ENCODE measurements at regions not wholly inside any gene's neighbourhood (a gene's known extent, or its start where the extent isn't known, plus 50 kb on each side); places are given as distances from the start of the nearest gene placed in this dataset.

- no peak for TF ChIP-seq CTCF (IDR thresholded peaks at IDR 0.05; ENCODE audit: extremely low read depth in 1 of 2, insufficient read depth in 1 of 2, low read depth in 1 of 2, low read length in 2 of 2)
- no peak for TF ChIP-seq GATA2 (IDR thresholded peaks at IDR 0.05; ENCODE audit: insufficient read depth, insufficient read length, low read depth, low read length)
- TF ChIP-seq MAX (IDR thresholded peaks at IDR 0.05; ENCODE audit: insufficient read depth, insufficient read length) = no peak
- TF ChIP-seq POLR2AphosphoS5 (IDR thresholded peaks at IDR 0.05; ENCODE audit: insufficient read depth, low read depth, low read length) = no peak
- TF ChIP-seq POLR2A (IDR thresholded peaks at IDR 0.05; ENCODE audit: low read depth, low read length) = no peak
- no peak for TF ChIP-seq MYC (IDR thresholded peaks at IDR 0.05; ENCODE audit: low read depth, low read length)
- TF ChIP-seq JUN (IDR thresholded peaks at IDR 0.05; ENCODE audit: borderline replicate concordance, insufficient read depth, insufficient read length, low read depth) = no peak
- TF ChIP-seq EZH2 (IDR thresholded peaks at IDR 0.05; ENCODE audit: borderline replicate concordance, low read depth, low read length, severe bottlenecking) = no peak
- no peak for TF ChIP-seq FOS (IDR thresholded peaks at IDR 0.05; ENCODE audit: borderline replicate concordance, insufficient read depth, low read length)
Measured at GRCh38 chr13:78286748-78287147, 316.6 kb downstream of the POU4F1 start.
